ENCODE measurements at regions not wholly inside any gene's neighbourhood (a gene's known extent, or its start where the extent isn't known, plus 50 kb on each side); places are given as distances from the start of the nearest gene placed in this dataset.

DNA sequence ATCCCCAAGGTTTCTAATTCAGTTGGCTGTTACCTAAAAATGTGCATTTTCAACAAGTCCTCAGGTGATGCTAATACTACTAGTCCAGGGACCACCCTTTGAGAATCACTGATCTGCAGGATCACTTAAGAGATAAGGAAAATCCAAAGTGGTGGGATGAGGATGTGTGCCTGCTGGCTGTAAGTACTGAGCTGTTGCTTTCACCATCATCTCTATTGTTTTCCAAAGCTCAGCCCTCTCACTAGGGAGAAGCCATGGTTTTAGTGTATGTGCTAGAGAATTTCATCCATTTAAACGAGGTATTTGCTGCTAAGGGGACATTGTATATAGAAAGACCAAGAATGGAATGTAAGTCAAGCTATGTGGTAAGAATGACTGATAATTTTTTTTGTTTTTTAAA lies 202.3 kb downstream of the KIF21A start:
- DNase-seq = no peak

DNA sequence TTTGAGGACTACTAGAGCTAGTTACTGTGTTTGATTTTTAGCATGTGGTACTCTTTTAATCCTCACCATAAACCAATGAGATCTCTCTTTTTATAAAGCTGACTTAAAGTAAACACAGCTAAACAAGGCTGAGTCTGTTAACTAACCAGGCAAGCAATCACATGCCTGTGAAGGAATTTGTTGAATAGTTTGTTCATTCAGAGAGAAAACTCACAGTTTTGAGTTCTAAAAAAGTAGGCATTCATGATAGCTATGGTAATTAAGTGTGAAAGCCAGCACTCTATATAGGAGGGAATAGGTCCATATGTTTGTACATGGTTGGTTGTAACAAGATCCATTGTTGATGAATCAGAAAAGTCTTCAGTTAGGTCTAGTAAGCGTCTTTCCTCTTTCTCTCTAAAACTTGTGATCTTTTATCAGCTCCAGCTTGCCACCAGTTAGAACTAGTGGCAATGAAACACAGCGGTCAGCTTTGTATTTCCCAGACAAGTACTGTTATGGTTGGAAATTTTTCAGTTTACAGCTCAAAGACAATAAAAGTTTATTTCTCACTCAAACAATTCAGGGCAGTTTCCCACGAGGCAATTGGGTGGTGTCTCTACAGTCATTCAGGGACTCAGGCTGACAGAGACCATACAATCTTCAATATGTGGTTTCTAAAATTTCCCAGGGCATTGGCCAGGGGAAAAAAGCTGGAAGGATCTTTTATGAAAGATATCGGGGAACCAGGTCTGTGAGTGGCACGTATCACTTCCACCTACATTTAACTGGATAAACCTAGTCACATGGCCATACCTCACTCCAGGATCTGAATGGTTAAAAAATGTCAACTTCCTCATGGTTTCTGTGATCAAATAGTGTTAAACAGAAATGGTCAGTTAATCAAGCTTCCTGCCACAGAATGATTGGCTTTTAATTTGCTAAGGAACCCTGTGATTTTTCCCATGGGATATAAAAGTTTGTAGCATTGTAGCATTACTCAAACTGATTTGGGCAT lies 203.1 kb downstream of the KIF21A start:
- no peak for DNase-seq

DNA sequence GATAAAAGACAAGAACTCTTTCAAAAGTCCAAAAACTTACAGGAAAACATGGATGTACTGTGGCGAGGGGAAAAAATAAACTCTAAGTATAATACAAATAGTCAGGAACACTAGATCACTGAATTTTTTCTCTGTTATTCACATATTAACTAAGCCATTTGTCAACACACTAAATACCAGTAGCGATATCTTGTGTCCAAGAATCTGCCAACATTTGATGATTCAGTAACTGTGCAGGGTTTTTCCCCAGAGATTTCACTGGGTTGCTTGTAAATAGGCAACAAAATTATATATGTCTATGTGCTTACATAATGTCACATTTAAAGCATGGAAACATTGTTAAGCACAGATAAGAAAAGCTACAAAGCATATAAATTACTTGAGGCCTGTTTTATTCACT lies 205.9 kb downstream of the KIF21A start:
- DNase-seq = no peak

DNA sequence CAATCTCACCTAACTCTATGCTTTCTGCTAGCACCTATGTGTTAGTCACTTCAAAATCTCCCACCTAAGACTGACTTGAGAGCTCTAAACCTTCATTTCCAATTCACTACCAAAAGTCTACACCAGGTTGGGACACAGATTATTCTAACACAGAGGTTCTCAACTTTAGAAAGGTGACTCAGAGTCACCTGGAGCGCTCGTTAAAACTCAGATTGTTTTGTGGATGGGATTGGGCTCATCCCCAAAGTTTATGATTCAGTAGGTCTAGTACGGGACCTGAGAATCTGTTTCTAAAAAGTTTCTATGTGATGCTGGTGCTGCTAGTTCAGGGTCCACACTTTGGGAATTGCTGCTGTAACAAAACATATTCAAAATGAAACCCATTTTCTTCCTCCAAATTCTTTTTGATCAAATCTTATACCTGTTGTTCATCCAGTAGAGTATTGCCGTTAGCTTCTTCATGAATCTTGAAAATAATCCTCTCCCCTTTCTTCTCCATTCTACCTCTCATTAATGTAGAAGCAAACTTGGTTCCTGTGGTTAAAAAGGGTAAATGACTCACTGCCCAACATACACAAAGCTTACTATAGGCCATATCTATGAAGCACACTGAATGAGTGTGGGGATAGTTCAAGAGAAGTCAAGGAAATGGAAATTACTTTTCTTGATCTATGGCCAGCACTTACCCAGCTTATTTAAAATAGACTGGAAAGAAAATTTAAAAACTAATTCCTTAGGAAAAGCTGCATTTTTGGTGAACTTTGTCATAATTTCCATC lies 206.7 kb downstream of the KIF21A start:
- no peak for DNase-seq

DNA sequence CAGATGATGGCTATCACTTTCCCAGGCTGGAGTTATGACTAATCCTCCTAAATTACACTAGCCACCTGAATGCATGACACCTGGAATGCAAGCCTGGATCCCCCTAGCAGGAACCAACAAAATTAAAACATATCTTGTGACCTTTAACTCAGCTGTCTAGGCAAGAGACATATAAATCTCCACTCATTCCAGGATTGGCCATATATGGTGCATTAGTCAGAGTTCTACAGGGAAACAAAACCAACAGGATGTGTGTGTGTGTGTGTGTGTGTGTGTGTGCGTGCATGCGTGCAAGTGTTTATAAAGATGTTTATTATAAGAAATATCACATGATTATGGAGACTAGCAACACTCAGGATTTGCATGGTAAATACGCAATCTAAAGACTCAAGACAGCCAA lies 212.8 kb downstream of the KIF21A start:
- no peak for DNase-seq

- no peak for DNase-seq
Observed at GRCh38 chr12:39227218-39227617, 215.7 kb downstream of the KIF21A start.

DNA sequence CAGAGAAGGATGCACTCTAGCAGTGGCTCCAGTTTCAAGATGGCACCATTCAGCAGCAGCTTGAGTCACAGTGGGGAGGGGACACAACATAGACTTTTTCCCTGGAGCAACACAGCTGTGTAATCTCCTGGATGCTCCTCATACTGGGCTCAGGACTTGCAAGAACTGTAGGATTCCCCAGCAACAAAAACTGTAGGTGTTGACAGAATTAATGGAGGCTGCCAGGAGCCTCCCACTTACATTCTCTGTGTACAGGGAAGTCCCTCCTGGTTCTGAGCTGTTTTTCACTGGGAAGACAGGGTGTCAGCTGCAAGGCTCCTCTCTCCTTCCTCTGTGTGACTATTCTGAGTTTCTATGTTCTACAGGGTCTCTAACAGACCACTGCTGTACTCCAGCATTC lies 217.9 kb downstream of the KIF21A start:
- no peak for DNase-seq

- DNase-seq = no peak
Observed at GRCh38 chr12:39205969-39206368, 237.0 kb downstream of the KIF21A start.

DNA sequence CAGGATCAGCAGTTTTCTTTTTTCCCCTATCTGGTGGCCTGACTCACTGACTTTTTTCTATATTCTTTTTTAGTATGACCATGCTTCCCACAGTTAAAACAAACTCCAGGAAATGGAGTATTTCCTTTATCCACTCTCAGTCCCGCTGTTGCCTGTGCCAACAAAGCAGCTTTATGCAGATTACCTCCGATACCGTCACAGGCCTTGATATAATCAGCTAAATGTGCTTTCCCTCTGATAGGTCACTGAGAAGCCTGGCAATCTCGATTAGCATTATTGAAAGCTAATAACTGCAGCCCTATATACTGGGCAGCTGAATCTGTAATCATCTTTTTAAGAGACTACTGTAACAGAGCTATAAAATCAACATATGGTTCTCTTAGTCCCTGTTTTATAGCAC lies 243.6 kb downstream of the KIF21A start:
- DNase-seq = no peak

- no peak for DNase-seq
Observed at GRCh38 chr12:39188689-39189088, 254.2 kb downstream of the KIF21A start.

DNA sequence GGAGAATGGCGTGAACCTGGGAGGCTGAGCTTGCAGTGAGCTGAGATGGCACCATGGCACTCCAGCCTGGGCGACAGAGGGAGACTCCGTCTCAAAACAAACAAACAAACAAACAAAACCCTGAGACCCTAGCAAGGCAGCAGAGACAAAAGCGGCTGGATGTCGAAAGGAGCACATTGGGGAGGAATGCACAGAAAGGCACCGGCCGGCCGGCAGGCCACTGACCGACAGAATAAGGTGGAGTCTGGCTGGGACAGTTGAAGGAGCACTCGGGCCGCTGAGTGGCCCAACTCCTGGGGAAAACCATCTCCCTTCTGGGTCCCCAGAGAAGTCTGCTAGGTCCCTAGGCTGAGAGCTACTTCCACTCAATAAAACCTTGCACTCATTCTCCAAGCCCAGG lies 256.2 kb downstream of the KIF21A start:
- no peak for DNase-seq

DNA sequence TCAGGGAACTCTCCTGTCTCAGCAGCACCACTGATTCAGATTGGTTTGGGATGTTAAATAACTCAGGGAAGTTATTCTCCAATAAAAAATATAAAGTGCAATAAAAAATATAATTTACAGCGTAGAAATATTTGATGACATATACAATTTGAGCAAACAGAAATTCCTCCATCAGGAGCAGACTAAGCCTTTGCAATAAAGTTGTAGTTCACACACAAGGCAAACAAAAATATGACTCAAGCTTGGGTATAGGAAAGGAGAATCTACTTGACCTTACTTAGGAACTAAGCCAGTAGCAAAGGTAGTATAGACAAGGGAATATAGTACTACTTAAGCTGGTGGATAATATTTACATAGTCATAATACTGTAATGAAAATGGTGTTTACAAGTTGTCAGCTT lies 264.1 kb downstream of the KIF21A start:
- no peak for DNase-seq

DNA sequence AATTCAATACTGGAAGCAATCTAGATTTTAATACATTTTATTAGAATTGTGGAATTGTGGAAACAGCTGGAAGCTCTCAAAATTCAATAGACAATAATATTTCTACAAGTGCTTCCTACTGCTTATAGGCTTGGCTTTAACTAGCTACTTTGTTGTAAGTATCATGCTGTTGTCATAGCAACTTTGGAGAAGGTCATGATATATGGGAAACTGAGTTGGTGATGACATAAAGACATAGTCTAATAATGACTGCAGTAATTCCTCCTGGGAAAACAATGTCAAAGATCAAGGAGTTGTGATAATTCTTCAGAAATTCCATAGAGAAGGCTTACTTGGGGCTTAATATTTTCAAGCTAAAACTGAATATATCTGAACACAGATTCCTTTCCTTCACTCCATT lies 266.6 kb downstream of the KIF21A start:
- no peak for DNase-seq

DNA sequence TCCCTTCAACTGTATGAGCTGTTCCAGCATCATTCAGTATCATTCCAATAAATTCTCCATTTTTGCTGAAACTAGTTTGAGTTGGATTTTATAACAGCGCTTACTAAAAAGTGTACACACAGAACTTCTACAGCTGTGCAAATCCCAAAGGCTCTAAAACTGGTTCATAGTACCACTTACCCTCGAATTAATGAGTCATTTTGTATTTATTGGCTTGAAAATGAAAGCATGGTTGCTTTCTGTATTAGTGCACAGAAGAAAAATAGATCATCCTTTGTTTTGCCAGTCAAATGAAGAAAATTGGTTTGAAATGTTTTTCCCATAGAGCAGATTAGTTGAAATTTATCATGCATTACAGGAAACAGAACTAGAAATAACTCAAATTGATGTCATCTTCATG lies 268.3 kb upstream of the CPNE8 start:
- no peak for DNase-seq

GRCh38 chr12:39165338-39165737 lies 259.9 kb upstream of the CPNE8 start:
- DNase-seq = no peak

DNA sequence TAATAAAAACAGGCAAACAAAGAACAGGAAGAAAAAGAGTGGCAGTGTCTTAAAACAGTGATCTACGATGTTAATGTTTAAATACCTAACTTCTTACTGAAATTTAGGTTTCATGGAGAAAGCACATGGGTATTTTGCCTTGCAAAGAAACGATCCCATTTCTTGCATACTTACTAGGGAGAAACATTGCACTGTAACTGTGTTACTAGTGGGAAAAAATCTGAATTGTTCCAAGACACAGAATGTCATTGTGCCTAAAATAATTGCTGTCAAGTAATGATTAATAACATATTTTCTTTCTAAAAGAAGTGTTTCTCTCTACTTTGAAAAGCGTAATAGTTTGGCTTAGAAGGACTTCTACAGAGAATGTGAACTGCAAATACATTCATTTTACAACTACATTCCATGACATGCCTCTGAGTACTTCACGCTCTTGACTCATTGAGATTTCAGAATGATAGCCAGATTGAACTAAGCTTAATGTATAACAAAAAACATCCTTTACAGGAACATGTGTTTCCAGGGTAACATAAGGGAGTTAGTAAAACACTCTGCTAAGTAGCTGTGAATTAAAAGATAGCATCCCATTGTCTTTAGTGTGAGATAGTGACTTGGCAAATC lies 256.2 kb upstream of the CPNE8 start:
- no peak for DNase-seq

DNA sequence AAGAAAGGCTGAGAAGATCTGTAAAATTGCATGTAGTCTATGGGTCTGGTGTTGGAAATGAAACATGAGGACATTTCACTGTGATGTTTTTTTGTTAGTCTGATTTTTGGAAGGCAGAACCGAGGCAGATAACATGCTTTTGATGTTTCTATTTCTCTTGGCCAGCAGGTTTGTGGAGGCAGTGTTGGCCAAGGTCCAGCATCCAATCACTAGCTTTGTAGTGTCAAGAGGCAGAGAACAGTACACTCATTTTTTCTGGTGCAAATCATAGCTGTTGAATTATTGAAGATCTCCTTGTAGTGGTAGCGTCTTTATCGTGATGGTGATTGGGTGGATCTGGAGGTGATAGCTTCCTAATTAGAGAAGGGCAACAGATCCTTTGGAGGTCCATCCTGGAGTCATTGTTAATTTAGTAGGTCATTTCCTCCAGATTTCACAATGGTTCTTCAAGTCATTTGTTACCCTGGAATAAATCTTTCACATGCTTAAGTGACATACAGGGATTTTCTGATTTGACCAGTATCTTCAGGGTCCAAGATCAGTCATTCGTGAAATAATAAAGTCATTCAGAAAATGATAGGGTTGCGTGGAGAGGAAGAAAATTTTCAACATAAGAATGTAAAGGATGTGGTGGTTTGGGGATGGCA lies 252.4 kb upstream of the CPNE8 start:
- no peak for DNase-seq

DNA sequence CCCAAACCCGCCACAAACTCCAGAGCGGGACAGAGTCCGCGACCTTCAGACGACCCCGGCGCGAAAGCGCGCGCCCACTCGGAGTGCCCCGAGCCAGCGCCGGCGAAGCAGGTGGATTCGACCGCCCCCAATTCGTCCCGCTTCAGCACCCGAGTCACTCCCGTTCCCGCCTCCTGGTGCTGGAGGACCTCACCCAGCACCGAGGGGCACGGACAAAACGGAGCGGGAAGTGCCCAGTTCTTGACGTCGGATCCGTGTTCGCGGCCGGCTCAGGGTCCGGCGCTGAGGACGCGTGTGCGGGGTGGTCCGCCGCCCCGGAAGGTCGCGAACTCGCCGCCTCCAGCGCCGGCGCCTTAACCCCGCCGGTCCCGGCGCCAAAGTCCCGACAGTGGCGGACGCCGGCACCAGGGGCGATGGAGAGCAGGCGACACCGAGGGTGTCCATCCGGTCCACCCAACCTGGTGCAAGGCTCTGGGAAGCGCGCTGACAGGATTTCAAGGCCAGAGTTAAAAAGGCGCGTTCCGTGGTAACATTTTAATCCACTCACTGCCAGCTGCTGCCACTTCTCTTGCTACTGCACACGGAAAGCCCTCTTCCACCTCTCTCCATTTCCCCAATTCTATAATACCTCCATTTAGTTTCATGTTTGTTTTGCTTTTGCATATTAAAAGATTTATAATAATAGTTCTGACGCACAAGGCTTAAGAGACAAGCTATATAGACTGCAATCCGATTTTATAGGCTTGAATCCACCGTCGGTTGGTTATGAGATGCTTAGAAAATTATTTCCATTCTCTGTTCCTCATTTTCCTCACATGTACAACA lies 240.0 kb upstream of the CPNE8 start:
- no peak for DNase-seq

- no peak for DNase-seq
Observed at GRCh38 chr12:39144613-39145061, 239.2 kb upstream of the CPNE8 start.

- DNase-seq = no peak
Observed at GRCh38 chr12:39138268-39138667, 232.9 kb upstream of the CPNE8 start.

DNA sequence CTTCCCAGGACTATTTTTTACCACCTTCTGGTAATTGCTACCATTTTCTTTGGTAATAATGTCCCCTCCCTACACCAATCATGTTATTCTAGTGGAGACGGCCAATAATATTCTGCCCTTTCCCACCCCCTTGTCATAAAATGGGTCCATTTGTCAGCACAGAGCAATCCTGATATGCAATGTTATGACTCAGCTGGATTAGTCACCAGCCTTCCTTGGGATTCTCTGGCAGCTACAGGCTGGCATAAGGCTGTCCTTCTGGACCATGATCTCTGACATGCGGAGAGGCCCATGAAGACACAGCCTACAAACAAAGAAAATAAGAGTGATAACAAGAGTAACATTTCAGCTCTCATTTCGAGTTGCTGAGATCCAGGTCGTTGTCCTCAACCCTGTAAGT lies 222.0 kb upstream of the CPNE8 start:
- DNase-seq = peak; percentile 4 to 48

DNA sequence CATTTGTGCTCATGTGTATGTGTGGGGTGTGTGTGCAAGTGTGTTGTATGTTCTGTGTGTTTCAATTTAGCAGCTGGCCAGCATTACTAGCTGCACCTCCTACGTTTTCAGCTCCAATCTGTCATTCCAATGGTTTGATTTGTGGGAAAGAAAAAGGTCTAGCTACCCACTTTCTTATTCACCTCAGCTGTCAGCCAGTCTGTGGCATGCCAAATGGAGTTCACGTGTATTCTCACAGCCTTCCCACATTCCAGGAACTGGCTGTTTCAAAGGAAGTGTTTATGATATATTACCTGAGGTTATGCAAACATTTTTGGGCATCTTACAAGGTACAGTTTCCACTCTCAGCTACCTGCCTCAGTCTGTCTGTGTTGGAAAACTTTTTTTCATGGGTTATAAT lies 220.2 kb upstream of the CPNE8 start:
- no peak for DNase-seq

All from SW 1271 (cell line).